C4-2B (cell line): ENCODE measurements at regions not wholly inside any gene's neighbourhood (a gene's known extent, or its start where the extent isn't known, plus 50 kb on each side); places are given as distances from the start of the nearest gene placed in this dataset.

Experiments used
- CTCF ChIP-seq: fragments of 450-650 bp; conservative IDR thresholded peaks from 2 replicates; pipeline ENCODE4 v1.5.1; 2017; ENCODE audit warnings: mild to moderate bottlenecking
- ZFX ChIP-seq: fragments of 450-650 bp; IDR thresholded peaks from 2 replicates; pipeline ENCODE4 v1.6.1; 2017

- no peak for TF ChIP-seq CTCF
- no peak for TF ChIP-seq ZFX
Observed at GRCh38 chr19:28838909-28839308, 374.0 kb downstream of the UQCRFS1 start.
